DND-41 (cell line): ENCODE measurements at regions not wholly inside any gene's neighbourhood (a gene's known extent, or its start where the extent isn't known, plus 50 kb on each side); places are given as distances from the start of the nearest gene placed in this dataset.

ENCODE experiments used
- CTCF ChIP-seq: IDR thresholded peaks from 2 replicates; pipeline ENCODE4 v1.5.1; 2012; ENCODE audit warnings: borderline replicate concordance, low read length, moderate library complexity, mild to moderate bottlenecking; ENCODE audit not compliant: poor library complexity, severe bottlenecking; ENCODE audit errors: extremely low read depth
- EZH2 ChIP-seq: IDR thresholded peaks from 3 replicates; pipeline ENCODE4 v1.6.1; 2012; ENCODE audit warnings: borderline replicate concordance, low read depth, mild to moderate bottlenecking, moderate library complexity, low read length, inconsistent platforms; ENCODE audit not compliant: severe bottlenecking

- no peak for TF ChIP-seq CTCF
- no peak for TF ChIP-seq EZH2
Observed at GRCh38 chr12:92369636-92370035, 224.0 kb upstream of the BTG1 start.
